BLaER1 treated with 17β-estradiol and CSF1 and Interleukin-3, amounts not matched to agents 10 nM and 100 nM (cell line): ENCODE measurements at regions not wholly inside any gene's neighbourhood (a gene's known extent, or its start where the extent isn't known, plus 50 kb on each side); places are given as distances from the start of the nearest gene placed in this dataset.

Experiments used
- H3K27ac ChIP-seq, 11 experiments: shearing (Covaris generic); formaldehyde crosslinking; 2 replicates each; pipeline ENCODE4 v1.8.1; 2022
- H3K27me3 ChIP-seq, 11 experiments: shearing (Covaris generic); formaldehyde crosslinking; 2 replicates each; pipeline ENCODE4 v1.8.1; 2022
- H3K36me3 ChIP-seq, 11 experiments: shearing (Covaris generic); formaldehyde crosslinking; 2 replicates each; pipeline ENCODE4 v1.8.1; 2022
- H3K4me1 ChIP-seq, 10 experiments: shearing (Covaris generic); formaldehyde crosslinking; 2 replicates each; pipeline ENCODE4 v1.8.1; 2022
- H3K4me2 ChIP-seq, 11 experiments: shearing (Covaris generic); formaldehyde crosslinking; 2 replicates each; pipeline ENCODE4 v1.8.1; 2022
- H3K4me3 ChIP-seq, 10 experiments: shearing (Covaris generic); formaldehyde crosslinking; 2 replicates each; pipeline ENCODE4 v1.8.1; 2022
- H3K9ac ChIP-seq, 11 experiments: shearing (Covaris generic); formaldehyde crosslinking; 2 replicates each; pipeline ENCODE4 v1.8.1; 2022
- H3K9me3 ChIP-seq, 11 experiments: shearing (Covaris generic); formaldehyde crosslinking; replicated peaks in 1 of 11; 2 replicates each; pipeline ENCODE4 v1.8.1; 2022
- H4K20me1 ChIP-seq, 11 experiments: shearing (Covaris generic); formaldehyde crosslinking; 2 replicates each; pipeline ENCODE4 v1.8.1; 2022
- Cebpa-rat ChIP-seq, 11 experiments: shearing (Covaris generic); IDR thresholded peaks; 2 replicates each; pipeline ENCODE4 v1.8.1; 2022

DNA sequence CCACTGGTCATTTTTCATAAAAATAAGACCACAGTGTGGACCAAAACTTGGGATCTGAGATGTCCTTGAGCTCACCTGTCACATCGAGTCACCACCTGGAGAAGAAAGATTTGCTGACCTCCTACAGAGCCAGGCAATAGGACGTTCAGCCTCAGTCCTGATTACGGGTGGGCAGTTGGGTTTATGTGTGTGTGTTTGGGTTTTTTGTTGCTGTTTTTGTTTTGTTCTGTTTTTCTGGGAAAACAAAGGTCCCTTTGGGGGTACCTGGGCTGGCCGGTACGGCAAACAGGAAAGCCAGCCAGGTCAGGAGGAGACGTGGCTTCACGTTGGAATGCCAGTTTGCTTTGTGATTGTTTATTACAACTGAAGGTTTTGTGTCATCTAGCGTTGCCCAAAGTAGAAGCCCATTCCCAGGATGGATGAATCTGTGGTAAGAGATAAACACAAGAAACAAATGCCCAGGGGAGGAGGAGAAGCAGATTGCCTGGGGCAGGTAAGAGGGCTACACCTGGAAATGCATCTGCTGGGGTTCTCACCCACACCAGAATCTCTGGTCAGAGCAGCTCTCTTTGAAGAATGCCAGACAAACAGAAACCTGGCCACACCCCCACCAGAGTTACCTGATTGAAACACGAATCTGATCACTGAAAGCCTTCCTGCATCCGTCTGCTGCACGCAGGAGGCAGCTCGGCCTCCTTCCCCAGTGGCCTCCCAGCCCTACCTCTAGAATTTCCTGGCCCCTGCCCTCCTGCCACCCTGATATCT, 100.1 kb upstream of the DIO3 start:
- Histone ChIP-seq H4K20me1 (peaks cover 0 to 21% (median 0%) of the 10 kb centered on the region in 11 experiments; a peak in 6 of 22 replicates), H3K4me2 (no peak overlapping the region), H3K9me3 (peaks cover 0 to 23% (median 10%) of the 10 kb centered on the region in 11 experiments; a peak in 13 of 22 replicates), H3K36me3 (no peaks in the 10 kb centered on the region), H3K9ac (no peak overlapping the region), H3K4me1 (peaks cover 0 to 17% (median 6%) of the 10 kb centered on the region in 10 experiments; a peak in 9 of 20 replicates), H3K4me3 (no peak overlapping the region), H3K27ac (no peak overlapping the region), H3K27me3 (peaks cover 52 to 59% (median 56%) of the 10 kb centered on the region in 11 experiments)
- no peak for TF ChIP-seq Cebpa-rat (IDR thresholded peaks at IDR 0.05)

DNA sequence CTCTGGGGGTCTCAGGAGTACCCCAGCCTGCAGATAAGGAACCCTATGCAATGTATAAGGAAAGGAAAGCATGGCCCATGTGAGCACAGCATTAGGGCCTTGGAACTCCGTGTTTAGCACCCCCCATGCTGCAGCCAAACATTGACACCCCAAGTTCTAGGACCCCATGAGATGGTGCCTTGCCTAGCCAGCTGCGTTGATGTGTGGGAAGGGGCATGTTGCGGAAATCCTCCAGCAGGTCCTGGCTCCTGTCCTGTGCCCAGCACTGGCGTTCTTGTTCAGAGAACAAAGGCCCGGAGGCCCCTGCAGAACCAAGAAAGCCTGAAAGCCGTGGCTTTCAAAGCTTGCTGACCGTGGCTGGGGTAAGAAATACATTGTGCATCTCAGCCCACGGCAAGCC, 99.4 kb upstream of the DIO3 start:
- Histone ChIP-seq H3K4me1 (peaks cover 0 to 17% (median 6%) of the 10 kb centered on the region in 10 experiments; a peak in 9 of 20 replicates), H3K27me3 (peaks cover 44 to 52% (median 49%) of the 10 kb centered on the region in 11 experiments), H4K20me1 (peaks cover 0 to 21% (median 0%) of the 10 kb centered on the region in 11 experiments; a peak in 6 of 22 replicates), H3K9ac (no peak overlapping the region), H3K4me2 (peak overlapping the region in 1 of 11 experiments; percentile 24; a peak in 1 of 22 replicates), H3K4me3 (no peak overlapping the region), H3K9me3 (peaks cover 0 to 23% (median 10%) of the 10 kb centered on the region in 11 experiments; a peak in 13 of 22 replicates), H3K36me3 (no peaks in the 10 kb centered on the region), H3K27ac (no peak overlapping the region)
- no peak for TF ChIP-seq Cebpa-rat (IDR thresholded peaks at IDR 0.05)

DNA sequence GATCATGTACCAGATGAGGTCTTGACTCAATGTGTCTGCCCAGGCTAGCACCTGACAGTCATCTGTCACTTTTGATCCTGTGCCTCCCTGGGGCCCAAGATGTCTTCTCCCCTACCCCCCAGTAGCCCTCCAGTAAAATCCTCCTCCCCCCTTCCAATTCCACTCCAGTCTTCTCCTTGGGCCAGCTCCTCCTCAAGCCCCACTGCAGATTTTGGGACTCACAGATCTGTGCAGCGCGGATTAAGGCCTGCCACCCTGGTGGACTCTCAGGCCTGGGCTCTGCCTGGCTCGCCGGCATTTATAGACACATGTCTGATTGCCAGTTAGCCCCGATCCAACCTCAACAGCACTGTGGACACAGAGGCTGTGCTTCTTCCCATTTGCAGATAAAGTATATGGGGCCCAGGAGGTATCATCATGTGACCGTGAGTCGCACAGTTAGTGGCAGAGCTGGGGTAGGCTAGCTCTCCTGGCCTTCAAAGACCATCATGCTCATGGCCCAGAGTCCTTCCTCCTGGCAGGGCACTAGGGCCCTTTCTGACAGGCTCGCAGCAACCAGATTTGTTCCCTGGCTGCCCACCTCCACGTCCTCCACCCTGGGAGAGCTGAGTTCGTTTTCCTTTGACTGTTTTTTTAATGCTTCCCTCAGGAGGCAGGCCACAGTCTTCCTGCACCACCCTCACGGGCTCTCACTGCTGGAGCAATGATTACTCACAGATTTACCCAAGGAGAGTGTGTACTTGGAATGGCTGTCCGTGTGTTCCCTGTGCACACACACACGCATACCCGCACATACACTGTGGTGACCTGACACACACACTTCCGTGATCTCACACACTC, 98.3 kb upstream of the DIO3 start:
- Histone ChIP-seq H3K4me1 (peaks cover 0 to 17% (median 6%) of the 10 kb centered on the region in 10 experiments; a peak in 9 of 20 replicates), H3K9me3 (peaks cover 0 to 15% (median 6%) of the 10 kb centered on the region in 11 experiments; a peak in 11 of 22 replicates), H4K20me1 (peaks cover 0 to 14% (median 0%) of the 10 kb centered on the region in 11 experiments; a peak in 6 of 22 replicates), H3K27ac (no peak overlapping the region), H3K4me2 (peak overlapping the region in 5 of 11 experiments; percentile 15 to 37 (median 24); a peak in 7 of 22 replicates), H3K36me3 (no peaks in the 10 kb centered on the region), H3K9ac (no peak overlapping the region), H3K4me3 (no peak overlapping the region), H3K27me3 (peaks cover 35 to 41% (median 38%) of the 10 kb centered on the region in 11 experiments)
- no peak for TF ChIP-seq Cebpa-rat (IDR thresholded peaks at IDR 0.05)

DNA sequence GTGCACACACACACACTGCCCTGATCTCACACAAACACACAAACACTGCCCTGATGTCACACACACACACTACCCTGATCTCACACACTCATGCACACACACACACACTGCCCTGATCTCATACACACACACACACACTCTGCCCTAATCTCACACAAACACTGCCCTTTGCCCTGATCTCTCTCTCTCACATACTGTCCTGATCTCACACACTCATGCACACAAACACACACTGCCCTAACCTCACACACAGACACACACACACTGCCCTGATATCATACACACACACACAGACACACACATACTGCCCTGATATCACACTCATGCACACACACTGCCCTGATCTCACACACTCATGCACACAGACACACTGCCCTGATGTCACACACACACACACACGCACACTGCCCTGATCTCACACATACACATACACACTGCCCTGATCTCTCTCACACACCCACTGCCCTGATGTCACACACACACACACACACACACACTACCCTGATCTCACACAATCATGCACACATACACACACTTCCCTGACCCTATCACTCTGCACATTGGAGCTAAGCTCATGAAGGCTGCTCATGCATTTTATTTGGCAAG, 97.6 kb upstream of the DIO3 start:
- H4K20me1 ChIP-seq: peaks cover 0 to 9% (median 0%) of the 10 kb centered on the region in 11 experiments; a peak in 6 of 22 replicates
- H3K4me3 ChIP-seq: no peak overlapping the region
- peaks cover 28 to 34% (median 31%) of the 10 kb centered on the region in 11 experiments for H3K27me3 ChIP-seq
- H3K4me2 ChIP-seq: no peak overlapping the region
- no peak overlapping the region for H3K9ac ChIP-seq
- H3K27ac ChIP-seq: no peak overlapping the region
- H3K9me3 ChIP-seq: peaks cover 0 to 8% (median 0%) of the 10 kb centered on the region in 11 experiments; a peak in 6 of 22 replicates
- H3K36me3 ChIP-seq: no peaks in the 10 kb centered on the region
- no peak for TF ChIP-seq Cebpa-rat (IDR thresholded peaks at IDR 0.05)
- H3K4me1 ChIP-seq: peaks cover 0 to 17% (median 6%) of the 10 kb centered on the region in 10 experiments; a peak in 9 of 20 replicates

DNA sequence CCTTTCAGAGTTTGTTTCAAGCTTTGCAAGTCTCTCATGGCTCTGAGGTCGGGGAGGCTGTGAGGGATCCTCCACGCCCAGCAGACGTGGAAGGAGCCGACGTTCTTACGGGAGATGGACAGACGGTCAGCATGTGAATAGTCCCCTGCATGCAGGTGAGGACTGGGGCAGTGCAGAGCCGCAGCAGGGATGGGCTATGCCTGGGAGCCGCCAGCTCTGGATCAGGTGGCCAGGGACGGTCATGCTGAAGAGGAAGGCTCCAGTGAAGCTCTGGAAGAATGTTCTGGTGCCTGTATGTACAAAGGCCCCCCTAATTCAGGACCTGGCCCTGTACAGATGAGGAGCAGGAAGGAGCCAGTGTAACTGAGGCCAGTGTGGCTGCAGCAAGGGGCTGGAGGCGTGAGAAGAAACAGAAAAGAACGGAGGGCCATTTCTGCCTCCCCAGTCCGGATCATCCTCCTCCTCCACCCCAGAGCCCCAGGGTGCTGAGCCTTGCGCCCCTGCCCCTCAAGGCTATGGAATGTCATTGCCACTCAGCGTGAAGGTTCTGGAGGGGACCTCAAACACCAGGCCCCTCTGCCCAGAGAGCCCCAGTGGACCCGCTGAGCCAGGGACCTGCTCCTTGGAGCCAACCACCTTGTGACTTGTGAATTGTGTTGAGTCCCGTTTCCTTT, 96.8 kb upstream of the DIO3 start:
- Histone ChIP-seq H3K27me3 (peaks cover 20 to 26% (median 23%) of the 10 kb centered on the region in 11 experiments), H4K20me1 (peaks cover 0 to under 1% (median 0%) of the 10 kb centered on the region in 11 experiments; a peak in 4 of 22 replicates), H3K4me3 (no peak overlapping the region), H3K9me3 (no peaks in the 10 kb centered on the region), H3K4me1 (peaks cover 0 to 11% (median 3%) of the 10 kb centered on the region in 10 experiments; a peak in 8 of 20 replicates), H3K27ac (no peak overlapping the region), H3K9ac (no peak overlapping the region), H3K4me2 (no peak overlapping the region), H3K36me3 (no peaks in the 10 kb centered on the region)
- TF ChIP-seq Cebpa-rat (IDR thresholded peaks at IDR 0.05): no peak

DNA sequence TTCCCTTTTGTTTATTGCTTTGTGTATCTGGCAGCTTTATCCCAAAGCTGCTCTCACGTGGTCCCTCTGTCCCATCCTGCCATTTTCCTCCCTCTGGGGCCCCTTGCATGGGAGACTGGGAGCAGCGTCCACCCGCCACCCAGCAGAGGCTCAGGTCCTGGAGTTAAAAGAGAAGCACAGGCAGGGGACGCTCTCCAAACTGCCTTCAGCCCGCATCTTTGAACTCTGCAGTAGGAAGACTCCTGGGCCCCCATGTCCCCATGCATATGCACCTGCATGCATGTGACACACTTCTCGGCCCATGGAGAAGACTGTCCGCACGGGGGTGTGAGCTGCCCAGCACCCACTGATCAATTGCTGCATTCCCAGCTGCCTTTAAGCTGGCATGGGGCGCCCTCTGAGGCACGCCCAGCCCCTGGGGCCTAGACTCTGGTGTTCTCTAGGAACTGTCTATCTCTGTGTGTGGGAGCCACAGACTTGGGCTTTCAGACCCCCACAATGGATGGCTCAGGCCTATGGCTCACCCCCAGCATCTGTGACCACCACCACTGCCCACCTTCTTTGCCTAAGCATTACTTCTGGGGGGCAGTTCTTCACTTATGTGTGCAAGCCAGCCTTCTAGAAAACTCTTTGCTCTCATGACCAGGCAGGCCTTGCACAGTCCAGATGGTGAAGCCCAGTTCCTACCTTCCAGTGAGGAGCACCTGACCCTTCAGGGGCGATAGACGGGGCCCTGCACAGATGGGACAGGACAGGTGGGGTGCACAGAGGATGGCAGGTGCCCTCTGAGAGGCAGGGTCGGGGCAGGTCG, 96.1 kb upstream of the DIO3 start:
- Histone ChIP-seq H3K4me3 (no peak overlapping the region), H3K4me1 (peaks cover 0 to 11% (median 3%) of the 10 kb centered on the region in 10 experiments; a peak in 8 of 20 replicates), H3K36me3 (no peaks in the 10 kb centered on the region), H3K4me2 (no peak overlapping the region), H3K9ac (no peak overlapping the region), H3K27me3 (peaks cover 12 to 19% (median 16%) of the 10 kb centered on the region in 11 experiments), H4K20me1 (no peaks in the 10 kb centered on the region), H3K9me3 (no peaks in the 10 kb centered on the region), H3K27ac (no peak overlapping the region)
- TF ChIP-seq Cebpa-rat (IDR thresholded peaks at IDR 0.05): no peak

DNA sequence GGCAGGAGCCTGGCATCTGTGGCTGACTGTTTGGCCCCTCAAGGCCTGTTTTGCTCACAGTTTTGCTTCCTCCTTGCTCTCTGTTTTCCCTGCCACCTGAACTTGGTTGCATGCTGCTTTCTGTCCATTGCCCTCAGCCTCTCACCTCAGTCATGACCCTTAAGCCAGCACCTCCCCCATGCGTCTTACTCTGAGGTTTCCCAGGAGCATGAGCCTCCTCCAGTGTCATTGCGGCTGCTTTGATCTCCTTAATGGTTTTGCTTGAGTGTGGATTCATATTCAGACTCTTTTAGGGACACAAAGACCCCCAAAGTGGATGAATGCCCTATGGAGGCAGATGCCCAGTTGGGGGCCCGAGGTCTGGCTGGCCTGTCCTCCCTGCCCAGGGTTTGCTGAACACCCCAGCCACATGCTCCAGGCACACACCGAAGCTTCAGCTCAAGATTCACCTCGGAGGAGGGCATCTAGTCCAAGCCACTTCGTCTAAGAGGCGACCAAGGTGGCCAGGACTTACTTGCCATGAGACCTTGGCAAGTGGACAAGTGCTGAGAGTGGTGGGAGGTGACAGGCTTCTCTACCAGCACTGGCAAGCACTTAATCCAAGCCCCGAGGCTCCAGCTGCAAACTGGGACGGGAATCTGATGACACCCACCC, 95.4 kb upstream of the DIO3 start:
- Histone ChIP-seq H3K9me3 (no peaks in the 10 kb centered on the region), H3K36me3 (no peaks in the 10 kb centered on the region), H3K4me2 (no peak overlapping the region), H3K27ac (no peak overlapping the region), H4K20me1 (no peaks in the 10 kb centered on the region), H3K27me3 (peaks cover 5 to 11% (median 8%) of the 10 kb centered on the region in 11 experiments), H3K4me1 (peaks cover 0 to 11% (median 3%) of the 10 kb centered on the region in 10 experiments; a peak in 9 of 20 replicates), H3K9ac (no peak overlapping the region), H3K4me3 (no peak overlapping the region)
- TF ChIP-seq Cebpa-rat (IDR thresholded peaks at IDR 0.05): no peak
